Natural killer cell treated with Interleukin-12 subunit alpha and Interleukin-12 subunit beta and Interleukin-15 and Interleukin-18, amount 100 ng/mL, for 72 hours (primary cell): ENCODE measurements at regions not wholly inside any gene's neighbourhood (a gene's known extent, or its start where the extent isn't known, plus 50 kb on each side); places are given as distances from the start of the nearest gene placed in this dataset.

Experiments
- ATAC-seq, 2 donors: fragments of 150-1000 bp; cut with Tn5 transposase in 1 of 2; sonication (Bioruptor Pico), chemical (Tn5 transposase) in 1 of 2; 2 replicates each; pipeline ENCODE4 v1.10.0; 2021
- DNase-seq: peaks from one replicate; pipeline ENCODE4 v3.0.0; 2022; ENCODE audit warnings: low spot score
- H3K27ac Mint-ChIP-seq, 2 donors: 1 replicate in 1 of 2; 2 replicates in 1 of 2; pipeline ENCODE4 v1.8.0; 2022; ENCODE audit warnings: mixed read lengths in 2 of 2, mild to moderate bottlenecking in 1 of 2, moderate library complexity in 1 of 2
- H3K27me3 Mint-ChIP-seq, 2 donors: 1 replicate in 1 of 2; 2 replicates in 1 of 2; pipeline ENCODE4 v1.8.0; 2022; ENCODE audit warnings: mixed read lengths in 2 of 2
- H3K36me3 Mint-ChIP-seq: one replicate; pipeline ENCODE4 v1.8.0; 2022; ENCODE audit warnings: mixed read lengths
- H3K4me1 Mint-ChIP-seq, 2 donors: 1 replicate in 1 of 2; 2 replicates in 1 of 2; pipeline ENCODE4 v1.8.0; 2022; ENCODE audit warnings: low read depth in 2 of 2, mixed read lengths in 2 of 2, mild to moderate bottlenecking in 1 of 2
- H3K4me3 Mint-ChIP-seq: one replicate; pipeline ENCODE4 v1.8.0; 2022; ENCODE audit warnings: mixed read lengths
- H3K9me3 Mint-ChIP-seq: 2 replicates; pipeline ENCODE4 v1.8.0; 2022; ENCODE audit warnings: mixed read lengths

DNA sequence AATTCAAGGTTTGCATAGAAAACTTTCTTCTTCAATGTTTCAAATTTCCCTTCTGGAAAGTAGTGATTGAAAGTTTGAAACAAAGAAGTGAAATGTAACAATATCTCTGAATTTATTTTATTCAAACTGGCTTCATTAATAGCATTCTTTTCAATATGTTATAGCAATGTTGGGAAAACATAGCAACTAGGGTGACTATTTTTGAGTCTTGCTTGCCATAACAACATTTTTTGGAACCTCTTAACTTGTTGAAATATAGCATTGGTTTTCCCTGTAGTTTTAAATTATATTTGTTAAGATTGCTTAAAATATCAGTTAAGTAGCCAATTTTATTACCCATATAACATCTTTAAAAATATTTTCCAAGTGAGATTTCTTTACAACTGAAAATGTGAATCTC is 141.7 kb upstream of the OSR1 start:
- DNase-seq: no peak
- no peak overlapping the region for H3K27ac Mint-ChIP-seq
- ATAC-seq: no peak
- peaks cover 0 to 11% of the 10 kb centered on the region in 2 donors for H3K27me3 Mint-ChIP-seq
- no peaks in the 10 kb centered on the region for H3K36me3 Mint-ChIP-seq
- H3K4me3 Mint-ChIP-seq: no peak overlapping the region
- H3K4me1 Mint-ChIP-seq: no peaks in the 10 kb centered on the region
- peaks cover 3% of the 10 kb centered on the region for H3K9me3 Mint-ChIP-seq

DNA sequence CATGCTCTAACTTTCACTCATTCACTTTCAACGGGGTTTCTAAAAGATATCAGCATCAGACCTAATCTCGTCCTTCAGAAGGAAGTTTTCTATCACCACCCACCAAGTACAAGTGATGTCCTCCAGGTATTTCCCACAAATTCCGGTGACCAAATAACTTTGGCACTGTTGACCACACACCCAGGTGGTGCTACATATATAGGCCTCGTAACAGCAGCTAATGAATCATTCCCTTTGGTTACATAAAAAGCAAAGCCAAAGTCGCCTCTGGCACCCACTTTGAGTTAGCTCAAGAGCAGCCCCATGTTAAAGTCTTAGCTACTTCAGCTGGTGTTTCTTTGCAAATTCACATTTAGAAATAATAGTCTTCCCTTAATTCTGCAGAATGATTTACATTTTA is 138.2 kb upstream of the OSR1 start:
- Mint-ChIP-seq H3K9me3 (peaks cover 3% of the 10 kb centered on the region), H3K4me3 (no peak overlapping the region), H3K36me3 (no peaks in the 10 kb centered on the region), H3K27me3 (peaks cover 2 to 15% of the 10 kb centered on the region in 2 donors), H3K4me1 (no peaks in the 10 kb centered on the region), H3K27ac (no peak overlapping the region)
- DNase-seq (no peak), ATAC-seq (no peak)

DNA sequence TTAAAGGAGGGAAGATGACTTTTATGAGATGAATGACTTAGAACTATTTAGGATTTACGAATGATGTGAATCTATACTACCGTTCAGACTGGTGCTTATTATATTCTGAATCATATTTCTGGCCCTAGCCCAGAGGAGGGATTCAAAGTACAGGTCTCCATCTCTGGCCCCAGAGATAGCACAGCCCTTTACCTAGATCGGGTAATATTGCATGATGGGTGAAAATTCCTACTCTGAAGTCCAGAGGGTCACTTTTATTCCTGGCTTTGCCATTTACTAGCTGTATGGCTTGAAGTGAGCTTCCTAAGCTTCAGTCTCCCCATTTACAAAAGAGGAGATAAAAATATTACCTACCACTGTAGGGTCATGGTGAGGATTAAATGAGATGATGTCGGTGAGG is 135.8 kb upstream of the OSR1 start:
- Mint-ChIP-seq H3K27me3 (peaks cover 5 to 32% of the 10 kb centered on the region in 2 donors), H3K4me3 (no peak overlapping the region), H3K27ac (no peak overlapping the region), H3K4me1 (no peaks in the 10 kb centered on the region), H3K36me3 (no peaks in the 10 kb centered on the region), H3K9me3 (peaks cover 3% of the 10 kb centered on the region)
- DNase-seq: no peak
- ATAC-seq: no peak

DNA sequence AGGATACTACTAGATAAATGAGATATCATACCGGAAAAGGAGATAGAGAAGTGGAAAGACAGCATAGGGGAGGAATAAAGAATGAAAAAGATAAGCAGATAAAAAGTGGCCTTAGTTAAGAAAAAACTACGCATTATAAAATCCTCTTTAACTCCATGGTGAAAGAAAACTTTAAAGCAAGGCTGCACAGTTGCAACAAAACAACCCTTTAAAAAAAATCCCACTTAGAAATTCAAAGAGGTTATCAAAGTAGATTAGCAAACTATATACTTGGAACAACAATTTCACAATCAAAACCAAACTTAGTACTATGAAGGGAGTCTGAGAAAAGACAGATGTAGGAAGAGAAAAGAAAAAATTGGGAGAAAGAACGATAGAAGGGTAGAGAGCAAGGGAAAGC is 133.4 kb upstream of the OSR1 start:
- H3K27me3 Mint-ChIP-seq: peaks cover 5 to 38% of the 10 kb centered on the region in 2 donors
- H3K27ac Mint-ChIP-seq: no peak overlapping the region
- H3K9me3 Mint-ChIP-seq: peaks cover 9% of the 10 kb centered on the region
- no peaks in the 10 kb centered on the region for H3K4me1 Mint-ChIP-seq
- DNase-seq: no peak
- H3K36me3 Mint-ChIP-seq: no peaks in the 10 kb centered on the region
- ATAC-seq: no peak
- H3K4me3 Mint-ChIP-seq: no peak overlapping the region

GRCh38 chr2:19490846-19491435 is 132.5 kb upstream of the OSR1 start:
- Mint-ChIP-seq H3K4me3 (no peak overlapping the region), H3K27me3 (peaks cover 5 to 38% of the 10 kb centered on the region in 2 donors), H3K9me3 (peaks cover 8% of the 10 kb centered on the region), H3K36me3 (no peaks in the 10 kb centered on the region), H3K27ac (no peak overlapping the region), H3K4me1 (no peaks in the 10 kb centered on the region)
- DNase-seq: no peak
- ATAC-seq: no peak

GRCh38 chr2:19488009-19488691 is 129.7 kb upstream of the OSR1 start:
- Mint-ChIP-seq H3K27me3 (peaks cover 5 to 31% of the 10 kb centered on the region in 2 donors), H3K4me3 (no peak overlapping the region), H3K36me3 (no peaks in the 10 kb centered on the region), H3K9me3 (peaks cover 8% of the 10 kb centered on the region), H3K4me1 (no peaks in the 10 kb centered on the region), H3K27ac (no peak overlapping the region)
- ATAC-seq (peak in 1 of 2 donors; percentile 63), DNase-seq (no peak)

GRCh38 chr2:19484736-19485135 is 126.3 kb upstream of the OSR1 start:
- Mint-ChIP-seq H3K9me3 (peaks cover 12% of the 10 kb centered on the region), H3K4me1 (no peaks in the 10 kb centered on the region), H3K36me3 (no peaks in the 10 kb centered on the region), H3K4me3 (no peak overlapping the region), H3K27ac (no peak overlapping the region), H3K27me3 (peaks cover 0 to 5% of the 10 kb centered on the region in 2 donors)
- ATAC-seq (no peak), DNase-seq (no peak)

GRCh38 chr2:19480673-19481072 is 122.2 kb upstream of the OSR1 start:
- Mint-ChIP-seq H3K9me3 (peaks cover 4% of the 10 kb centered on the region), H3K36me3 (no peaks in the 10 kb centered on the region), H3K4me3 (no peak overlapping the region), H3K4me1 (no peaks in the 10 kb centered on the region), H3K27ac (no peak overlapping the region), H3K27me3 (no peaks in the 10 kb centered on the region)
- DNase-seq: no peak
- no peak for ATAC-seq

GRCh38 chr2:19479666-19480065 is 121.2 kb upstream of the OSR1 start:
- Mint-ChIP-seq H3K36me3 (no peaks in the 10 kb centered on the region), H3K27ac (no peak overlapping the region), H3K27me3 (no peaks in the 10 kb centered on the region), H3K9me3 (peaks cover 7% of the 10 kb centered on the region), H3K4me3 (no peak overlapping the region), H3K4me1 (no peaks in the 10 kb centered on the region)
- no peak for DNase-seq
- ATAC-seq: no peak

GRCh38 chr2:19478409-19478808 is 120.0 kb upstream of the OSR1 start:
- no peak overlapping the region for H3K27ac Mint-ChIP-seq
- peaks cover 3 to 11% of the 10 kb centered on the region in 2 donors for H3K4me1 Mint-ChIP-seq
- no peaks in the 10 kb centered on the region for H3K36me3 Mint-ChIP-seq
- H3K27me3 Mint-ChIP-seq: no peaks in the 10 kb centered on the region
- H3K9me3 Mint-ChIP-seq: peaks cover 11% of the 10 kb centered on the region
- ATAC-seq (no peak), DNase-seq (no peak)
- H3K4me3 Mint-ChIP-seq: no peak overlapping the region

- Mint-ChIP-seq H3K27me3 (peaks cover 0 to 6% of the 10 kb centered on the region in 2 donors), H3K4me1 (peaks cover 3 to 13% of the 10 kb centered on the region in 2 donors), H3K27ac (no peak overlapping the region), H3K4me3 (no peak overlapping the region), H3K9me3 (peaks cover 14% of the 10 kb centered on the region), H3K36me3 (peaks cover 4% of the 10 kb centered on the region)
- no peak for ATAC-seq
- no peak for DNase-seq
These were observed 117.9 kb upstream of the OSR1 start for GRCh38 chr2:19476327-19476726.

GRCh38 chr2:19474128-19474527 is 115.7 kb upstream of the OSR1 start:
- ATAC-seq (peak in 1 of 2 donors; percentile 65), DNase-seq (no peak)
- peaks cover 6% of the 10 kb centered on the region for H3K36me3 Mint-ChIP-seq
- no peak overlapping the region for H3K4me3 Mint-ChIP-seq
- peaks cover 14% of the 10 kb centered on the region for H3K9me3 Mint-ChIP-seq
- peaks cover 0 to 11% of the 10 kb centered on the region in 2 donors for H3K27me3 Mint-ChIP-seq
- no peak overlapping the region for H3K27ac Mint-ChIP-seq
- H3K4me1 Mint-ChIP-seq: peaks cover 3 to 13% of the 10 kb centered on the region in 2 donors

GRCh38 chr2:19473350-19473749 is 114.9 kb upstream of the OSR1 start:
- peaks cover 6% of the 10 kb centered on the region for H3K36me3 Mint-ChIP-seq
- peaks cover 14% of the 10 kb centered on the region for H3K9me3 Mint-ChIP-seq
- no peak overlapping the region for H3K27ac Mint-ChIP-seq
- H3K4me1 Mint-ChIP-seq: peaks cover 3 to 13% of the 10 kb centered on the region in 2 donors
- ATAC-seq (no peak), DNase-seq (no peak)
- peaks cover 0 to 11% of the 10 kb centered on the region in 2 donors for H3K27me3 Mint-ChIP-seq
- no peak overlapping the region for H3K4me3 Mint-ChIP-seq

GRCh38 chr2:19472391-19472978 is 114.1 kb upstream of the OSR1 start:
- H3K9me3 Mint-ChIP-seq: peaks cover 14% of the 10 kb centered on the region
- H3K4me1 Mint-ChIP-seq: peaks cover 3 to 13% of the 10 kb centered on the region in 2 donors
- peaks cover 0 to 11% of the 10 kb centered on the region in 2 donors for H3K27me3 Mint-ChIP-seq
- no peak for DNase-seq
- H3K27ac Mint-ChIP-seq: no peak overlapping the region
- H3K36me3 Mint-ChIP-seq: peaks cover 6% of the 10 kb centered on the region
- no peak for ATAC-seq
- no peak overlapping the region for H3K4me3 Mint-ChIP-seq
